Breast epithelium (tissue), 4 donors: ENCODE measurements at regions not wholly inside any gene's neighbourhood (a gene's known extent, or its start where the extent isn't known, plus 50 kb on each side); places are given as distances from the start of the nearest gene placed in this dataset.

ENCODE experiments used
- DNase-seq, 2 donors: peaks; one replicate each; pipeline ENCODE4 v3.0.0-alpha.2; 2019; ENCODE audit warnings: low spot score in 2 of 2
- H3K27ac ChIP-seq, 2 donors: fragments of 200-600 bp; sonication (generic) in 1 of 2; one replicate each; pipeline ENCODE4 v1.5.1; 2016 to 2019; ENCODE audit warnings: mild to moderate bottlenecking in 1 of 2
- H3K27me3 ChIP-seq, 2 donors: fragments of 200-600 bp; sonication (generic) in 1 of 2; one replicate each; pipeline versions ENCODE4 v1.5.1 to v1.6.0; 2017 to 2019; ENCODE audit warnings: control low read depth in 1 of 2, mild to moderate bottlenecking in 1 of 2
- H3K36me3 ChIP-seq: fragments of 200-600 bp; one replicate; pipeline ENCODE4 v1.5.1; 2019
- H3K4me1 ChIP-seq, 2 donors: fragments of 200-600 bp; sonication (generic); one replicate each; pipeline ENCODE4 v1.5.1; 2016 to 2019; ENCODE audit warnings: control low read depth in 1 of 2
- H3K4me3 ChIP-seq, 3 donors: fragments of 200-600 bp; sonication (generic); 1 replicate in 2 of 3; 2 replicates in 1 of 3; pipeline ENCODE4 v1.5.1; 2016 to 2019; ENCODE audit warnings: mild to moderate bottlenecking in 3 of 3, moderate library complexity in 2 of 3
- H3K9me3 ChIP-seq, 2 donors: fragments of 200-600 bp; sonication (generic) in 1 of 2; one replicate each; pipeline ENCODE4 v1.5.1; 2016 to 2019; ENCODE audit warnings: control low read depth in 1 of 2
- POLR2A ChIP-seq: fragments of 450-650 bp; IDR thresholded peaks from one replicate; pipeline ENCODE4 v1.6.1; 2016; ENCODE audit warnings: antibody characterized with exemption, mild to moderate bottlenecking, moderate library complexity
- POLR2AphosphoS5 ChIP-seq, 3 donors: sonication (generic); formaldehyde crosslinking; IDR thresholded peaks; one replicate each; pipeline ENCODE4 v1.6.1; 2017; ENCODE audit warnings: antibody characterized with exemption in 3 of 3
- intact Hi-C: fragments of 100-400 bp; cut with DNase I; formaldehyde crosslinking; loops from one replicate; pipeline ENCODE4 v1.15.1; 2023; ENCODE audit warnings: low total_unique reads
- TF ChIP-seq, protein P1 (sequence below), 3 donors: fragments of 450-650 bp; IDR thresholded peaks; one replicate each; pipeline ENCODE4 v1.5.1; 2016 to 2017; ENCODE audit warnings: antibody characterized with exemption in 3 of 3, mild to moderate bottlenecking in 3 of 3, moderate library complexity in 3 of 3

DNA sequence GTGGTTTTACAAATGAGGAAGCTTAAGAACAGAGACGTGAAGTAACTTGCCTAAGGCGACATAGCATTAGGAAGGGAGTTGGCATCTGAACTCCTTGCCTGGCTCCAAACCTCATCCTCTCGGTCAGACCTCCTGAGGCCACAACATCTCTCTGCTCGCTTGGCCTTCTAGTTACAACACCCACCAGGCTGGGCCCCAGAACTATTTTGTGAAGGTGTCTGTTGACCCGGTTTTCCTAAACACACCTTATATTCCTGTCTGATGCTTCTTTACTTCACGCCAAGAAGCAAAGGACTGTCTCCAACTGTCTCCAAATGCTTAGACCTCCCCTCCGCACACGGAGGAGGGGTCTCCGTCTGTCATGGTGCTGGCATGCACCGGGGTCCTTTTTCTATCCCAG lies 326.6 kb downstream of the THBS2 start:
- H3K27ac ChIP-seq = no peak overlapping the region
- H3K27me3 ChIP-seq = no peaks in the 10 kb centered on the region

DNA sequence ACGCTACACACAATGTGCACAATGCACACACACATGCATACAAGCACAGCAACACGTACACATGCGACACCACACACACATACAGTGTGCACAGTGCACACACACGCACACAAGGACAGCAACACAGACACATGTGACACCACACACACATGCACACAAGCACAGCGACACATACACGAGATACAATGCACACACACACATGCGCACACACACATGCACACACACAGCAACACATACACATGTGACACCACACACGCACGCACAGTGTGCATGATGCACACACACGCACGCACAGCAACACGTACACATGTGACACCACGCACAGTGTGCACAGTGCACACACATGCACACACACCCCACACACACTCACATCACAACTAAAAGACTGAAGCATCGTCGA lies 327.3 kb downstream of the THBS2 start:
- intact Hi-C loops = no loop called here
- Histone ChIP-seq H3K4me3 (no peak overlapping the region), H3K36me3 (no peaks in the 10 kb centered on the region), H3K9me3 (peaks cover 0 to 9% of the 10 kb centered on the region in 2 donors), H3K4me1 (no peaks in the 10 kb centered on the region), H3K27me3 (no peaks in the 10 kb centered on the region), H3K27ac (no peak overlapping the region)
- DNase-seq = no peak
- TF ChIP-seq, protein P1, sequence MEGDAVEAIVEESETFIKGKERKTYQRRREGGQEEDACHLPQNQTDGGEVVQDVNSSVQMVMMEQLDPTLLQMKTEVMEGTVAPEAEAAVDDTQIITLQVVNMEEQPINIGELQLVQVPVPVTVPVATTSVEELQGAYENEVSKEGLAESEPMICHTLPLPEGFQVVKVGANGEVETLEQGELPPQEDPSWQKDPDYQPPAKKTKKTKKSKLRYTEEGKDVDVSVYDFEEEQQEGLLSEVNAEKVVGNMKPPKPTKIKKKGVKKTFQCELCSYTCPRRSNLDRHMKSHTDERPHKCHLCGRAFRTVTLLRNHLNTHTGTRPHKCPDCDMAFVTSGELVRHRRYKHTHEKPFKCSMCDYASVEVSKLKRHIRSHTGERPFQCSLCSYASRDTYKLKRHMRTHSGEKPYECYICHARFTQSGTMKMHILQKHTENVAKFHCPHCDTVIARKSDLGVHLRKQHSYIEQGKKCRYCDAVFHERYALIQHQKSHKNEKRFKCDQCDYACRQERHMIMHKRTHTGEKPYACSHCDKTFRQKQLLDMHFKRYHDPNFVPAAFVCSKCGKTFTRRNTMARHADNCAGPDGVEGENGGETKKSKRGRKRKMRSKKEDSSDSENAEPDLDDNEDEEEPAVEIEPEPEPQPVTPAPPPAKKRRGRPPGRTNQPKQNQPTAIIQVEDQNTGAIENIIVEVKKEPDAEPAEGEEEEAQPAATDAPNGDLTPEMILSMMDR (IDR thresholded peaks at IDR 0.05) = no peak
- TF ChIP-seq POLR2A (no peak), POLR2AphosphoS5 (IDR thresholded peaks at IDR 0.05) (no peak)

More for the DNA sequence above, 326.6 kb downstream of the THBS2 start:
- Histone ChIP-seq H3K4me1 (no peaks in the 10 kb centered on the region), H3K9me3 (peaks cover 0 to 9% of the 10 kb centered on the region in 2 donors), H3K4me3 (no peak overlapping the region), H3K36me3 (no peaks in the 10 kb centered on the region)
- DNase-seq = no peak
- TF ChIP-seq POLR2AphosphoS5 (IDR thresholded peaks at IDR 0.05) (no peak), POLR2A (no peak)
- TF ChIP-seq, protein P1 (IDR thresholded peaks at IDR 0.05) = no peak
- intact Hi-C loops = no loop called here

DNA sequence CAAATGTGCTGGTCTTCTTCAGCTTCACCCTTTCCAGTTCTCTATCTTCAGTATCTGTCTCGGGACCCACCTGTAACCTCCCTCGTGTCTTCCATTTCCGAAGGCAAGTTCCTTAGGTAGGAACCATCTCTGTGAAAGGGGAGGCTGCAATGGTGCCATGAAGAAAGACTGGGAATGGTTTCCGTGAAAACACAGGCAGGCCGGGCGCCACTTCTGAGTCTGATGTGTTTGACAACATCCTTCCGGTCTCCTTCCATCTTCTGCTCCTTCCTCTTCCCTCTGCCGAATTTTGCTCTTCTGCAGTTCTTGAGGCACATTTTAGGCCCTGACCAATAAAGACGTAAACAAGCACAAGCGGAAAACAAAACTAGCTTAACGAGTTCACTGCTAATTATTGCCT lies 328.0 kb downstream of the THBS2 start:
- intact Hi-C loops = no loop called here
- TF ChIP-seq, protein P1 (IDR thresholded peaks at IDR 0.05) = no peak
- TF ChIP-seq POLR2A = no peak
- no peak for TF ChIP-seq POLR2AphosphoS5 (IDR thresholded peaks at IDR 0.05)

DNA sequence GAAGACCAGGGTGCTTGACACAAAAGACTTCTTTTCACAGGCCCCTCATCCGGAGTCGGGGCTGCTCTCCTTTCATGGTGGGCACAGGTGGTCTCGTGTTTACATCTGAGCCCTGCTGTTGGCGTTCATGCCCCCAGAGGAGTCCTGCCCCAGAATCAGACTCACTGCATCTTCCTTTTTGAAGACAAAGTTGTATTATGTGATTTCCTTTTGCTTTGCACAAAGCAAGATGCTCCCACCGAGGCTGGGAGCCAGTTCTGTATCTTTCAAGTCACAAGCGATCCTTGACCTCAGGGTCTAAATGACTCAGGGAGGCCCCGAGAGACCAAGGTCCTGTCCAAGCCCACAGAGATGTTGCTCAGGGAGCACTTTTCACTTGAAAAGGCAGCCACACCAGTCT lies 330.5 kb downstream of the THBS2 start:
- intact Hi-C loops = no loop called here
- Histone ChIP-seq H3K4me1 (no peaks in the 10 kb centered on the region), H3K36me3 (no peaks in the 10 kb centered on the region), H3K9me3 (no peaks in the 10 kb centered on the region), H3K27ac (no peak overlapping the region), H3K27me3 (no peaks in the 10 kb centered on the region), H3K4me3 (no peak overlapping the region)
- DNase-seq = no peak
- TF ChIP-seq POLR2AphosphoS5 (IDR thresholded peaks at IDR 0.05) (no peak), POLR2A (no peak)
- TF ChIP-seq, protein P1 (IDR thresholded peaks at IDR 0.05) = no peak

More for the DNA sequence above, 328.0 kb downstream of the THBS2 start:
- Histone ChIP-seq H3K27me3 (no peaks in the 10 kb centered on the region), H3K4me3 (no peak overlapping the region), H3K4me1 (no peaks in the 10 kb centered on the region), H3K9me3 (peaks cover 0 to 9% of the 10 kb centered on the region in 2 donors), H3K27ac (no peak overlapping the region), H3K36me3 (no peaks in the 10 kb centered on the region)
- DNase-seq = no peak

DNA sequence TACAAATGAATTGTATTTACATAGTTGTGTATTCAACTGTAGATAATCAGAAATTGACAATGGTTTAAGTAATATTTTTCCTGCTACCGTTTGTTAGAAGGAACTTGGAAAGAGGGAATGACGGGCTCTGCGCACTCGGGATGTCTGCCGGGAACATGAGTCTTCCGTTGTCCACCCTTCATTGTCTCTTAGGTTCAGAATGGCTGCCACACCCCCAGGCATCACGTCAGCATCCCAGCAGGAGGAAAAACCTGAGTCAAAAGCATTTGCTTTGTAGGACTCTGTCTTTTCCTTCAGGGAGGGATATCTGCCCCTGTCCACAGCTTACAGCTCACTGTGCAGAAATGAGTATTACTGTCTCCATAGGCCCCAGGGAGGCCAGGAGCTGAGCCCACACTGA lies 331.2 kb downstream of the THBS2 start:
- H3K9me3 ChIP-seq = no peaks in the 10 kb centered on the region
- DNase-seq = no peak
- H3K27ac ChIP-seq = no peak overlapping the region
- intact Hi-C loops = no loop called here
- TF ChIP-seq POLR2A = no peak
- TF ChIP-seq POLR2AphosphoS5 (IDR thresholded peaks at IDR 0.05) = no peak
- TF ChIP-seq, protein P1 (IDR thresholded peaks at IDR 0.05) = no peak
- H3K4me3 ChIP-seq = no peak overlapping the region
- H3K27me3 ChIP-seq = no peaks in the 10 kb centered on the region
- H3K36me3 ChIP-seq = no peaks in the 10 kb centered on the region
- no peaks in the 10 kb centered on the region for H3K4me1 ChIP-seq
